ENCODE measurements at regions not wholly inside any gene's neighbourhood (a gene's known extent, or its start where the extent isn't known, plus 50 kb on each side); places are given as distances from the start of the nearest gene placed in this dataset.
"Not testable (repeated sequence)": the region's sequence is repeated elsewhere in the genome, so short reads cannot be mapped to it uniquely, and the experiment has no call there.

GRCh38 chr1:173314656-173315055 lies 107.5 kb upstream of the TNFSF4 start:
- TF ChIP-seq CTCF (conservative IDR thresholded peaks at IDR 0.05) = no peak
- Mint-ChIP-seq H3K4me1 (ENCODE audit: unreplicated experiment) (no peaks in the 10 kb centered on the region), H3K27me3 (no peaks in the 10 kb centered on the region), H3K4me3 (no peak overlapping the region), H3K36me3 (no peaks in the 10 kb centered on the region), H3K9me3 (no peaks in the 10 kb centered on the region), H3K27ac (no peak overlapping the region)
- no peak for DNase-seq (ENCODE audit: extremely low spot score, unreplicated experiment)

- no peaks in the 10 kb centered on the region for H3K4me1 Mint-ChIP-seq (ENCODE audit: unreplicated experiment)
- DNase-seq (ENCODE audit: extremely low spot score, unreplicated experiment) = no peak
- no peaks in the 10 kb centered on the region for H3K9me3 Mint-ChIP-seq
- TF ChIP-seq CTCF (conservative IDR thresholded peaks at IDR 0.05) = no peak
- H3K27ac Mint-ChIP-seq = no peak overlapping the region
- no peaks in the 10 kb centered on the region for H3K27me3 Mint-ChIP-seq
- H3K36me3 Mint-ChIP-seq = no peaks in the 10 kb centered on the region
- H3K4me3 Mint-ChIP-seq = no peak overlapping the region
Measured at GRCh38 chr1:173315296-173315695, 108.2 kb upstream of the TNFSF4 start.

GRCh38 chr1:173318788-173319187 lies 111.7 kb upstream of the TNFSF4 start:
- Mint-ChIP-seq H3K36me3 (no peaks in the 10 kb centered on the region), H3K4me1 (ENCODE audit: unreplicated experiment) (no peaks in the 10 kb centered on the region), H3K4me3 (no peak overlapping the region), H3K27ac (no peak overlapping the region), H3K27me3 (no peaks in the 10 kb centered on the region), H3K9me3 (no peaks in the 10 kb centered on the region)
- DNase-seq (ENCODE audit: extremely low spot score, unreplicated experiment) = no peak
- TF ChIP-seq CTCF (conservative IDR thresholded peaks at IDR 0.05) = no peak

- not testable (repeated sequence) for H3K4me1 Mint-ChIP-seq (ENCODE audit: unreplicated experiment); DNase-seq (ENCODE audit: extremely low spot score, unreplicated experiment); H3K27ac Mint-ChIP-seq; H3K9me3 Mint-ChIP-seq; H3K36me3 Mint-ChIP-seq; H3K4me3 Mint-ChIP-seq; H3K27me3 Mint-ChIP-seq
Measured at GRCh38 chr1:173324352-173324751, 117.2 kb upstream of the TNFSF4 start.

- not testable (repeated sequence) for H3K36me3 Mint-ChIP-seq; H3K4me1 Mint-ChIP-seq (ENCODE audit: unreplicated experiment); H3K27ac Mint-ChIP-seq; H3K4me3 Mint-ChIP-seq; DNase-seq (ENCODE audit: extremely low spot score, unreplicated experiment); H3K9me3 Mint-ChIP-seq; H3K27me3 Mint-ChIP-seq
Measured at GRCh38 chr1:173327987-173328386, 120.9 kb upstream of the TNFSF4 start.

- H3K4me3 Mint-ChIP-seq = no peak overlapping the region
- H3K27me3 Mint-ChIP-seq = no peaks in the 10 kb centered on the region
- no peaks in the 10 kb centered on the region for H3K36me3 Mint-ChIP-seq
- no peak for DNase-seq (ENCODE audit: extremely low spot score, unreplicated experiment)
- H3K27ac Mint-ChIP-seq = no peak overlapping the region
- H3K4me1 Mint-ChIP-seq (ENCODE audit: unreplicated experiment) = no peaks in the 10 kb centered on the region
- H3K9me3 Mint-ChIP-seq = no peaks in the 10 kb centered on the region
- no peak for TF ChIP-seq CTCF (conservative IDR thresholded peaks at IDR 0.05)
Measured at GRCh38 chr1:173328961-173329360, 121.8 kb upstream of the TNFSF4 start.

- no peak for TF ChIP-seq CTCF (conservative IDR thresholded peaks at IDR 0.05)
- Mint-ChIP-seq H3K4me1 (ENCODE audit: unreplicated experiment) (no peaks in the 10 kb centered on the region), H3K9me3 (no peaks in the 10 kb centered on the region), H3K36me3 (no peaks in the 10 kb centered on the region), H3K27me3 (no peaks in the 10 kb centered on the region), H3K27ac (no peak overlapping the region), H3K4me3 (no peak overlapping the region)
- DNase-seq (ENCODE audit: extremely low spot score, unreplicated experiment) = no peak
Measured at GRCh38 chr1:173329726-173330125, 122.6 kb upstream of the TNFSF4 start.
